ENCODE measurements at regions not wholly inside any gene's neighbourhood (a gene's known extent, or its start where the extent isn't known, plus 50 kb on each side); places are given as distances from the start of the nearest gene placed in this dataset.

GRCh38 chr6:163651426-163651825 is 236.9 kb downstream of the QKI start:
- no peak for TF ChIP-seq POLR2A (IDR thresholded peaks at IDR 0.05)
- TF ChIP-seq, protein P1, sequence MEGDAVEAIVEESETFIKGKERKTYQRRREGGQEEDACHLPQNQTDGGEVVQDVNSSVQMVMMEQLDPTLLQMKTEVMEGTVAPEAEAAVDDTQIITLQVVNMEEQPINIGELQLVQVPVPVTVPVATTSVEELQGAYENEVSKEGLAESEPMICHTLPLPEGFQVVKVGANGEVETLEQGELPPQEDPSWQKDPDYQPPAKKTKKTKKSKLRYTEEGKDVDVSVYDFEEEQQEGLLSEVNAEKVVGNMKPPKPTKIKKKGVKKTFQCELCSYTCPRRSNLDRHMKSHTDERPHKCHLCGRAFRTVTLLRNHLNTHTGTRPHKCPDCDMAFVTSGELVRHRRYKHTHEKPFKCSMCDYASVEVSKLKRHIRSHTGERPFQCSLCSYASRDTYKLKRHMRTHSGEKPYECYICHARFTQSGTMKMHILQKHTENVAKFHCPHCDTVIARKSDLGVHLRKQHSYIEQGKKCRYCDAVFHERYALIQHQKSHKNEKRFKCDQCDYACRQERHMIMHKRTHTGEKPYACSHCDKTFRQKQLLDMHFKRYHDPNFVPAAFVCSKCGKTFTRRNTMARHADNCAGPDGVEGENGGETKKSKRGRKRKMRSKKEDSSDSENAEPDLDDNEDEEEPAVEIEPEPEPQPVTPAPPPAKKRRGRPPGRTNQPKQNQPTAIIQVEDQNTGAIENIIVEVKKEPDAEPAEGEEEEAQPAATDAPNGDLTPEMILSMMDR (IDR thresholded peaks at IDR 0.05): no peak
- TF ChIP-seq POLR2AphosphoS5 (IDR thresholded peaks at IDR 0.05; ENCODE audit: insufficient read depth in 1 of 2, low read depth in 1 of 2): no peak
